ENCODE measurements at regions not wholly inside any gene's neighbourhood (a gene's known extent, or its start where the extent isn't known, plus 50 kb on each side); places are given as distances from the start of the nearest gene placed in this dataset.

- no peak for DNase-seq
Observed at GRCh38 chr6:115404446-115404845, 656.2 kb downstream of the FRK start.

DNA sequence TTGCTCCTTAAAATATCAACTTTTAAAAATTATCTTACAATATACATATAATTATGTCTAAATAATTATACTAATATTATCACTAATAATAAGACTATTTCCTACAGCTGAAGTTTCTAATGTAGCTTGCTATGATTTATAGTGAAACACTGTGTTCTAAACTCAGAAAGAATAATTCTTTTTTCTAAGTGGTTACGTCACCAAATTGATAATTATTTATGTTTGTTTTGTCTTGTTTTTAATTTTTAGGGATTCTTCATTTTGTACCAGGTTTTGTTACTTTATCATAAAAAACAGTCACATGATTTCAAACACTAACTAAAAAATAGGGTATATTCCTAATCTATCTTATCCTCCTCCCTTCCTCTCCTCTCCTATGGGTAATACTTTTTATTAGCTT is 662.1 kb downstream of the FRK start:
- no peak for DNase-seq

- no peak for DNase-seq
Observed at GRCh38 chr6:115396112-115396906, 664.4 kb downstream of the FRK start.

GRCh38 chr6:115393821-115394220 is 666.9 kb downstream of the FRK start:
- DNase-seq = no peak

DNA sequence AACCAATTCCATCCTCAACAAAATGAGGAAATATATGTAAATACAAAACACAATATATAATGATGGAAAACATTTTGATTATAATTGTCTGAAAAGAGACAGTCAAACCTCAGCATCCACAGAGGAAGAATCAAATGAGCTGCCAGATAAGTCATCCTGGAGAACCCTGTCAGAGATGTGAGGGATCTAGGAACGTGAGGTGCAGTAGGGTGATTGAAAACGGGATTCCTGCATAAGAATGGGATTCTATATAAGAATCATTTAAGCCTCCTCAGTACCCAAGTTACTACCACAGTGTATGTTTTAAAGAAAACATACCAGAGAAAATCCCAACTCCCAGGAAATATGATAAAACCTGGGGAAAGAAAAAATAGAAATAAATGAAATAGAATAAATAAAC is 690.5 kb downstream of the FRK start:
- DNase-seq = no peak

- no peak for DNase-seq
Observed at GRCh38 chr6:115365783-115366182, 694.9 kb downstream of the FRK start.

GRCh38 chr6:115363379-115363778 is 697.3 kb downstream of the FRK start:
- DNase-seq = no peak

- DNase-seq = no peak
Observed at GRCh38 chr6:115362234-115362633, 698.5 kb downstream of the FRK start.

DNA sequence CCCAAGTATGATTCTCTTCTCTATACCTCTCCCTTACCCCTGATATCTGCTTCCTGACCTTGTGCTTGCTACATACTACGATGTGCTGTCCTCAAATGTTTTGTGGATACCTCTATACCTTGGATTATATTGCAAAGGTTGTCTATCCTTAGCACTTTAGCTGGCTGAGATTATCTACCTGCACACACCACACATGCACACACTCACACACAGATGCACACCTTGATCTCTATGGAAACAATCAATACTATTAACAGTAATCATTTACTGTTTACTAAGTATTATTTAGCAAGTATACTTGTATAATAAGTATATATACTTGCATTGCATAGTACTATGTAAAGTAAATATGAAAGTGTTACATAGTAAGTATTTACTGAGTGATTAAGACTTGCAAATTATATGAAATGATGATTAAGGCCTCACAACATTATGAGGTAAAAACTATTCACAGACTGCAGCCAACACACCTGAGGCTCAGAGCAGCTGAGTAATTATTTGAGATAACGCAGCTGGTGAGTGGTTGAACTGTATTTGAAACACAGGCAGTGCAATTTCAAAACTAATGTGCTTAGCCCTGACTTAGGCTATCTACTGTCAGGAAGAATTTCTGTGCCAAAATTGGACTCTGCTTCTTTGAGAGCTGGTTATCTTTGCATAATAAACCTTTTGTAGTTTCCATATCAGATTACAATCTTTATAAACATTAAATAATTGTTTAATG is 699.9 kb downstream of the FRK start:
- DNase-seq = no peak

DNA sequence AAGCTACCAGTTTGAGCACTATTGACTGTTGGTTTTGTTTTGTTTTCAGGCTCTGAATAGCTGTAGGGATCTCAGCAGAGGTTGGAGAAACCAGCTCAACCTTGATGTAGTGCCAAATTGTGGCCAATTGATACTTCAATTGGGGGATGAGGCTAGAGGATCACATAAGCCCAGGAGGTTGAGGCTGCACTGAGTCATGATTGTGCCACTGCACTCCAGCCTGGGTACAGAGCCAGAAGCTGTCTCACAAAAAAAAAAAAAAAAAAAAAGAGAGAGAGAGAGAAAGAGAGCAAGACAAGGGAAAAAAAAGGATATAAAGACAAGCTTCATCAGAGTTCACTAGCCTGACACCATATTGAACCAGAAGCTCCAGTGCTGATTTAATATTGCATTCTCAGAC is 702.1 kb downstream of the FRK start:
- DNase-seq = no peak

DNA sequence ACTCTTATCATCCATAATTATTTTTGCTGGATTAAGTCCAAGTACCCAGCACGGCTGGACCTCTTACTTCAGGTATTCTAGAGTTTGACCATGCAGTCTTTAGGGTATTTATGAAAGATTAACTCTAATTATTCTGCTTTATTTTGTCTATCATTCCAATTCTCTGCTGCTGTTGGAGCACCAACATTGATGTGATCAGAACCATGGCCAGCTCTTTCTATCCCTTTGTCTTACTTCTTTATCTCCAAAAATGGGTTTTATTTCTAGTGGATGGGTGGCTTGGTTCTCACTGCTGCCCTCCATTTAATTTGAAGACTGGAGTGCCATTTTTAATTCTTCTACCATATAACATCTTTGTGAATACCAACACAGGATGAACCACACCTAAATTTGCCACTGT is 704.3 kb downstream of the FRK start:
- DNase-seq = no peak

DNA sequence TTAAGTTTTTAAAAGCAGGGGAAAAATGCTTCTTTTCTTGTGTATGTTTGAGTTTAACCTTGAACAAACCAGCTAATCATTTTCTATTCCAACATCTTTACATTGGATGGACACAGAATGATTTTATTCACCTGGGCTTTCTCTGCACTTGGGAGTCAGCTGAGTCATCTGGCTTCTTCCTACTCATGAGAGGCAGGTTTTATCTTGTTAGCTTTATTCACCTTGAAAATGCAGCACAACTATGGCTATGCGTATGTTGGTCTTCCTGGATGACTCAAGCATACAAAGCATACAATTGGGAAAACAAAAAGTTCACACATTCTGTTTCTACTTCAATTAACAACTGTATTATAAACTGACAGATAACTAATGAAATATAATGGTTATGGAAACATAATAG is 737.7 kb downstream of the FRK start:
- DNase-seq = no peak

DNA sequence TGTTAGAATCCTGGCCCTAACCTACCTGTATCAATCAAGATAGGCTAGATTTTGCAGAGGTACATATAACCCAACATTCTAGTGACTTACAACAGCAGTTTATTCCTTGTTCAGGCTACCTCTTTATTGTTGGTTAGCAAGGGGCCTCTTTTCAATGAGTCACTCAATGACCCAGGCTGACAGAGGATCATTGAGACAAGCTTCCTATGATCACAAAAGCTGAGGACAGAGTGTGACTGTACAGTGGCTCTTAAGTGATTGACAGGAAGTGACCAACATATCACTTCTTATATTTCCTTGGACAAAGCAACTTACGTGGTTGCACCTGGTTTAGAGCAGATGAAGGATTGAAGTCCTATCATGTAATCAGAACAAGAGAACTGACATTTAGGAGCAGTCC is 740.9 kb downstream of the FRK start:
- DNase-seq = no peak

GRCh38 chr6:115310156-115310555 is 750.5 kb downstream of the FRK start:
- DNase-seq = no peak

GRCh38 chr6:115302731-115303130 is 758.0 kb downstream of the FRK start:
- no peak for DNase-seq

DNA sequence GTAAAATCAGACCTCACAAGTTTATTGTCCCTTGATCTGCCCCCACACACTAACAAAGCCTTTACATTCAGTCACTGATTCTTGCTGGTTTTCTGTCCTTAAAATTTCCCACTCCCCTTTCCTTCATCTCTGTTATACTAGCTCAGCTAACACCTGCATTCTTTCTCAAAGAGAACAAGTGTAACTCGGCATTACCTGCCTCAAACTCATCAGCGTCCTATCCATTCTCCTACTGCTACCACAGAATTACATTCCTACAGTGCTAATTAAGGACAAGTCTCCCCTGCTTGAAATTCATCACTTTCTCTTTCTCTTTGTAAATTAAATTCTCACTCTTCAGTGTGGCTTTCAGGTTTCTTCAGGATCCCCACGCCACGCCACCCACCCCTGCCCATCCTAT is 773.2 kb downstream of the FRK start:
- DNase-seq = no peak

- DNase-seq = no peak
Observed at GRCh38 chr6:115276881-115277565, 783.7 kb downstream of the FRK start.

DNA sequence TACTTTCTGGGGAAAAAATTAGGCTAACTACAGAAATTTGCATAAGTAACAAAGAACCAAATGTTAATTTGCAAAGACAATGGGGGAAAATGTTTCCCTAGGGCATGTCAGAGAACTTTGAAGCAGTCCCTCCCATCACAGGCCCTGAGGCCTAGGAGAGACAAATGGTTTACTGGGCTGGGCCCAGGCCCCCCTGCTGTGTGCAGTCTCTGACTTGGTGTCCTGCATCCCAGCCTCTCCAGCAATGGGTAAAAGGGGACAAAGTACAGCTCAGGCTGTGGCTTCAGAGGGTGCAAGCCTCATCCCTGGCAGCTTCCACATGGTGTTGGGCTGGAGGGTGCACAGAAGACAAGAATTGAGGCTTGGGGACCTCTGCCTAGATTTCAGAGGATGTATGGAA is 788.4 kb downstream of the FRK start:
- no peak for DNase-seq

GRCh38 chr6:115271434-115271833 is 789.3 kb downstream of the FRK start:
- no peak for DNase-seq

DNA sequence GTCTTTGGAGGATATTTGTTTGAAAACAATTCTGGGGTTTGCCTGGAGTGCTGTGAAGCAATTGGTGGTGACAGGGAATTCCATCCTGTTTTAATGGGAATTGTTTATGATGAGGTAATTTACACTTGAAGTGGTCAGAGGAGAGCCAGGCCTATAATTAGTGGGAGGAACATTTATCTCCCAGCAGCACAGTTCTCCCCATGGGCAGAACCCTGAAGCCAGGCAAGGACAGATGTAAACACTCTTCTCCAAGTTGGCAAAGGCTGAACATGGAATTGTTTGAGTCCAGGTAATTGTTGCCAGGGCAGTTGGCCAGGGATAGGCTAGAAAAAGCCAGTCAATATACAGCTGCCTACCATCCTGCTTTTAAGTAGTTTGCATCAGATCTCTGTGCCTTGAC is 789.7 kb downstream of the FRK start:
- no peak for DNase-seq

- no peak for DNase-seq
Observed at GRCh38 chr6:115241373-115241772, 819.3 kb downstream of the FRK start.

- no peak for DNase-seq
Observed at GRCh38 chr6:115221198-115221597, 839.5 kb downstream of the FRK start.

DNA sequence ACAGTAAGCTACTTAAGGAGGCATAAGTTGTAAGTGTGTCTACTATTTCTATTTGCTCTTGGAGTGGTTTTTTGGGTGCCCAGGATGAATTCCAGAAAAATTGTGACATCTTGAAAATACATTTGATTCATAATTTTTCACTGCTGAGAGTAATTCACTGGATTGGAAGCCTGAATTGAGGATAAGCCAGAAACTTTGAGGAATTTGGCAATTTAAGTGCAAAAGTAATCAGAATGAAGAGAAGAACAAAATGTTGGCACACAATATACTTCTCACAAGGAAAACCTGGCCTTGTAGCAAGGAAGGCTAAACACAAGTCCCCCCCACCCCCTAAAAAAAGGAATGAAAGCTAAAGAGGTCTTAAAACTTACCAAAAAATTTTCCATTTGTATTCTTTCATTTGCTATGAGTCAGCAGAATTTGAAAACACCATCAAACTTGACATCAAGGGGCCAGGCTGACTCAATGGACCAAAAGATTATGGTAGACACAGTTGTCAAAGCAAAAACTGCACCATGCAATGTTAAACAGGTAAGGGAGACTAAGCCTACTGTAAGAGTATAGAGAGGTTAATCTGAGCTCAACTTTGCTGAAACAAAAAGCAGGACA is 840.0 kb downstream of the FRK start:
- DNase-seq = no peak
